OCI-LY1 (cell line): ENCODE measurements at regions not wholly inside any gene's neighbourhood (a gene's known extent, or its start where the extent isn't known, plus 50 kb on each side); places are given as distances from the start of the nearest gene placed in this dataset.

Experiments used
- H2AFZ ChIP-seq: fragments of 200-600 bp; sonication (generic), shearing (Covaris generic); 2 replicates; pipeline ENCODE4 v1.6.0; 2014; ENCODE audit warnings: antibody characterized with exemption, mild to moderate bottlenecking, low read length
- H3F3A ChIP-seq: fragments of 200-600 bp; sonication (generic), shearing (Covaris generic); 2 replicates; pipeline ENCODE4 v1.6.0; 2014; ENCODE audit warnings: mild to moderate bottlenecking, antibody characterized with exemption, low read length, moderate library complexity; ENCODE audit not compliant: insufficient read depth
- H3K27ac ChIP-seq: fragments of 200-600 bp; sonication (generic); 2 replicates; pipeline ENCODE4 v1.5.1; 2014; ENCODE audit warnings: low read length, mixed run types, mild to moderate bottlenecking, low read depth; ENCODE audit not compliant: poor library complexity, severe bottlenecking
- H3K27me3 ChIP-seq: fragments of 200-600 bp; sonication (generic); 2 replicates; pipeline ENCODE4 v1.6.0; 2014; ENCODE audit warnings: antibody characterized with exemption, mild to moderate bottlenecking, low read length, moderate library complexity; ENCODE audit not compliant: insufficient read depth
- H3K36me3 ChIP-seq: fragments of 200-600 bp; sonication (generic); 2 replicates; pipeline ENCODE4 v1.6.1; 2014; ENCODE audit warnings: mild to moderate bottlenecking, antibody characterized with exemption, low read length, moderate library complexity, mixed read lengths; ENCODE audit not compliant: insufficient read depth
- H3K4me1 ChIP-seq: fragments of 200-600 bp; sonication (generic); 2 replicates; pipeline ENCODE4 v1.5.1; 2014; ENCODE audit warnings: mild to moderate bottlenecking, low read length, moderate library complexity; ENCODE audit not compliant: insufficient read depth, severe bottlenecking
- H3K4me2 ChIP-seq: fragments of 200-600 bp; sonication (generic), shearing (Covaris generic); 2 replicates; pipeline ENCODE4 v1.6.1; 2014; ENCODE audit warnings: low read length
- H3K4me3 ChIP-seq: fragments of 200-600 bp; sonication (generic); 2 replicates; pipeline ENCODE4 v1.5.1; 2014; ENCODE audit warnings: low read length, low read depth, mild to moderate bottlenecking, mixed read lengths; ENCODE audit not compliant: poor library complexity, severe bottlenecking
- H3K79me2 ChIP-seq: fragments of 200-600 bp; shearing (Covaris generic); 2 replicates; pipeline ENCODE4 v1.6.1; 2016; ENCODE audit warnings: mixed run types, low read length, mixed read lengths; ENCODE audit not compliant: insufficient read depth
- H3K9ac ChIP-seq: fragments of 200-600 bp; sonication (generic), shearing (Covaris generic); 2 replicates; pipeline ENCODE4 v1.6.1; 2014; ENCODE audit warnings: mild to moderate bottlenecking, low read length, mixed read lengths
- H3K9me2 ChIP-seq: fragments of 200-600 bp; sonication (generic), shearing (Covaris generic); 2 replicates; pipeline ENCODE4 v1.6.1; 2014; ENCODE audit warnings: low read depth, mild to moderate bottlenecking, low read length, mixed read lengths
- H3K9me3 ChIP-seq: fragments of 200-600 bp; shearing (Covaris generic); 2 replicates; pipeline ENCODE4 v1.6.1; 2014; ENCODE audit warnings: low read length, mixed read lengths
- H4K20me1 ChIP-seq: fragments of 200-600 bp; sonication (generic), shearing (Covaris generic); 2 replicates; pipeline ENCODE4 v1.6.0; 2016; ENCODE audit warnings: mild to moderate bottlenecking, low read length; ENCODE audit not compliant: insufficient read depth
- EZH2 ChIP-seq: fragments of 200-600 bp; sonication (generic), shearing (Covaris generic); IDR thresholded peaks from 2 replicates; pipeline ENCODE4 v1.8.0; 2017; ENCODE audit warnings: borderline replicate concordance, mixed run types, mild to moderate bottlenecking, antibody characterized with exemption, low read length, moderate library complexity, mixed read lengths
- TF ChIP-seq, protein P1 (sequence below): fragments of 200-600 bp; sonication (generic), shearing (Covaris generic); IDR thresholded peaks from 2 replicates; pipeline ENCODE4 v1.5.1; 2017; ENCODE audit warnings: mild to moderate bottlenecking, antibody characterized with exemption, low read length, moderate library complexity, mixed read lengths

DNA sequence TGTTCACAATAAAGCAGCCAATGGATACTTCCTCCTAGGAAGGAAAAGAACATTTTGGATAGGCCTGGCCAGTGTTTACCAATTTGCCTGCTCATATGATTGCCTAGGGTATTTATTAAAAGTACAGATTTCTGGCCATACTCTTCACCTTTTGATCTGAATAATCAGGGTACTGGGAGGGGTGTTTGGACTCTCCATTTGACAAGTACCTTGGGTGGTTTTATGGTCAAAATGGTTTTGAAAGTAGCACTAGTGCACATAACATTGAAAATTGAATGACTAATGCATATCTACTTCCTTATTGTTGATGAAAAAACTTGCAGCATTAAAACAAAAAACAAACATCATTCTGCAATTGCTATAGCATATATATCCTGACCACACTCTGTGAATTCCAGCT lies 333.3 kb upstream of the CDH2 start:
- TF ChIP-seq, protein P1, sequence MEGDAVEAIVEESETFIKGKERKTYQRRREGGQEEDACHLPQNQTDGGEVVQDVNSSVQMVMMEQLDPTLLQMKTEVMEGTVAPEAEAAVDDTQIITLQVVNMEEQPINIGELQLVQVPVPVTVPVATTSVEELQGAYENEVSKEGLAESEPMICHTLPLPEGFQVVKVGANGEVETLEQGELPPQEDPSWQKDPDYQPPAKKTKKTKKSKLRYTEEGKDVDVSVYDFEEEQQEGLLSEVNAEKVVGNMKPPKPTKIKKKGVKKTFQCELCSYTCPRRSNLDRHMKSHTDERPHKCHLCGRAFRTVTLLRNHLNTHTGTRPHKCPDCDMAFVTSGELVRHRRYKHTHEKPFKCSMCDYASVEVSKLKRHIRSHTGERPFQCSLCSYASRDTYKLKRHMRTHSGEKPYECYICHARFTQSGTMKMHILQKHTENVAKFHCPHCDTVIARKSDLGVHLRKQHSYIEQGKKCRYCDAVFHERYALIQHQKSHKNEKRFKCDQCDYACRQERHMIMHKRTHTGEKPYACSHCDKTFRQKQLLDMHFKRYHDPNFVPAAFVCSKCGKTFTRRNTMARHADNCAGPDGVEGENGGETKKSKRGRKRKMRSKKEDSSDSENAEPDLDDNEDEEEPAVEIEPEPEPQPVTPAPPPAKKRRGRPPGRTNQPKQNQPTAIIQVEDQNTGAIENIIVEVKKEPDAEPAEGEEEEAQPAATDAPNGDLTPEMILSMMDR, result no peak
- no peak for TF ChIP-seq EZH2
- Histone ChIP-seq H4K20me1 (no peaks in the 10 kb centered on the region), H3K79me2 (no peaks in the 10 kb centered on the region), H3K9ac (no peak overlapping the region), H3K4me1 (no peaks in the 10 kb centered on the region), H3K9me3 (no peaks in the 10 kb centered on the region), H3K27me3 (no peaks in the 10 kb centered on the region), H3K9me2 (no peaks in the 10 kb centered on the region), H3F3A (no peaks in the 10 kb centered on the region), H3K4me2 (no peak overlapping the region), H2AFZ (no peak overlapping the region), H3K36me3 (no peaks in the 10 kb centered on the region), H3K4me3 (no peak overlapping the region), H3K27ac (no peak overlapping the region)

DNA sequence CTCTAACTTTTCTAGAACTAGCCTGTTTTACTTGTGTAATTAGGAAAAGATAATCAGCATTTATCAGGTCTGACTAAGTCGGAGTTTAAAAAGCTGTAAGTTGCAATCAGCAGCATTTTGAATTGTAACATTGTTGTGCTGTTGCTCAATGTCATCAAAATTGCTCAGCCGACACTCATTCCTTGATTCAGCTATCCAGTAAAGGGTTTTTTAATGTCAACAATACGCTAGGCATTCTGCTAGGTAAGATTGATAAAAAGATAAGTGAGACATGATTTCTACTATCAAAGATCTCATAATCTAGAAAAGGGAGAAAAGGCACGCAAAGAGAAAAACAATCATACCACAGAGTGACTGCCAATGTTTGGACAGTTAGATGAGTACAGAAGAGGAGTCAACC lies 327.1 kb upstream of the CDH2 start:
- no peak overlapping the region for H2AFZ ChIP-seq
- no peaks in the 10 kb centered on the region for H3K9me3 ChIP-seq
- no peaks in the 10 kb centered on the region for H3K36me3 ChIP-seq
- H3K4me1 ChIP-seq, result no peaks in the 10 kb centered on the region
- no peak overlapping the region for H3K9ac ChIP-seq
- H3K4me2 ChIP-seq, result no peak overlapping the region
- no peaks in the 10 kb centered on the region for H3K79me2 ChIP-seq
- H3K9me2 ChIP-seq, result no peaks in the 10 kb centered on the region
- no peaks in the 10 kb centered on the region for H3F3A ChIP-seq
- no peak overlapping the region for H3K4me3 ChIP-seq
- H3K27ac ChIP-seq, result no peak overlapping the region
- H3K27me3 ChIP-seq, result no peaks in the 10 kb centered on the region
- no peak for TF ChIP-seq EZH2
- TF ChIP-seq, protein P1, result no peak
- H4K20me1 ChIP-seq, result no peaks in the 10 kb centered on the region

DNA sequence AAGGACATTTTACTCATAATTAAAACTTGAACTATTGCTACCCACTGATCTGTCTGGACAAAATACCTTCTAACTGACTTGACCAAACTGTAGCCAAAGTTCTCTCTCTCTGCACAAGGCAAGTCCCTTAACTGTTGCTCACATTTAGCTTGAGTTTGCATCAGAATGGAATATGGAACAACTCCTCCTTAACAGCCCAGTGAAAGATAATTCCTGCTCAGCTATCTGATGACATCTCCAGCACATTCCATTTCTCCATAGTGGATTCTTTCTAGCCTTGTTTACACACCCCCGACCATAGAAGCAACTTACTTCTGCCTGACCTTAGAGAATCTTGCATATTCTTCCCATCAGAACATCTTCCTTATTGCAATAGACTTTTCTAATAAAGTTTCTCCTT lies 317.2 kb upstream of the CDH2 start:
- no peaks in the 10 kb centered on the region for H3K36me3 ChIP-seq
- H3K27me3 ChIP-seq, result no peaks in the 10 kb centered on the region
- no peaks in the 10 kb centered on the region for H4K20me1 ChIP-seq
- no peaks in the 10 kb centered on the region for H3K4me1 ChIP-seq
- no peaks in the 10 kb centered on the region for H3F3A ChIP-seq
- H2AFZ ChIP-seq, result no peak overlapping the region
- no peaks in the 10 kb centered on the region for H3K9me3 ChIP-seq
- no peak overlapping the region for H3K4me3 ChIP-seq
- no peak overlapping the region for H3K4me2 ChIP-seq
- TF ChIP-seq, protein P1, result no peak
- TF ChIP-seq EZH2, result no peak
- H3K9me2 ChIP-seq, result no peaks in the 10 kb centered on the region
- H3K27ac ChIP-seq, result no peak overlapping the region
- H3K9ac ChIP-seq, result no peak overlapping the region
- no peaks in the 10 kb centered on the region for H3K79me2 ChIP-seq
